SK-N-SH (cell line): ENCODE measurements at regions not wholly inside any gene's neighbourhood (a gene's known extent, or its start where the extent isn't known, plus 50 kb on each side); places are given as distances from the start of the nearest gene placed in this dataset.

Experiments used
- CTCF ChIA-PET: fragments of 300-600, 350-600 bp; formaldehyde crosslinking; extraction: SDS; loops from one replicate; lab custom pipeline; 2021; lab: Yijun Ruan, JAX
- POLR2A ChIA-PET: fragments of 350-600 bp; sonication (Branson Sonifier 250); formaldehyde crosslinking; extraction: SDS; loops from one replicate; lab custom pipeline; 2020; ENCODE audit warnings: antibody characterized with exemption, inconsistent platforms; lab: Yijun Ruan, JAX
- DNase-seq: peaks from one replicate; pipeline ENCODE4 v3.0.0; 2012
- H2AFZ ChIP-seq: fragments of 200-600 bp; sonication (generic); 2 replicates; pipeline ENCODE4 v1.8.1; 2016; ENCODE audit warnings: antibody characterized with exemption, mild to moderate bottlenecking, low read depth
- H3F3A ChIP-seq: fragments of 200-600 bp; sonication (generic); replicated peaks from 2 replicates; pipeline ENCODE3; 2016; ENCODE audit warnings: antibody characterized with exemption, mild to moderate bottlenecking; ENCODE audit not compliant: insufficient read depth
- H3K27ac ChIP-seq, 2 experiments: fragments of 200-500 bp in 1 of 2; fragments of 200-600 bp in 1 of 2; sonication (Bioruptor generic) in 1 of 2; sonication (generic), shearing (Covaris generic) in 1 of 2; 2 replicates each; pipeline versions ENCODE4 v1.5.1 to v1.6.1; 2014 to 2016; ENCODE audit warnings: low read depth in 2 of 2, inconsistent platforms in 1 of 2, low read length in 1 of 2, mild to moderate bottlenecking in 1 of 2, mixed read lengths in 1 of 2
- H3K27me3 ChIP-seq: fragments of 200-600 bp; sonication (generic), shearing (Covaris generic); 2 replicates; pipeline ENCODE4 v1.6.1; 2016; ENCODE audit warnings: mixed run types; ENCODE audit not compliant: insufficient read depth
- H3K36me3 ChIP-seq, 2 experiments: fragments of 200-500 bp in 1 of 2; fragments of 200-600 bp in 1 of 2; sonication (Bioruptor generic) in 1 of 2; sonication (generic) in 1 of 2; replicated peaks in 1 of 2; 2 replicates each; pipeline versions ENCODE3 to v1.5.1; 2014 to 2016; ENCODE audit warnings: low read length in 1 of 2, mild to moderate bottlenecking in 1 of 2; ENCODE audit not compliant: insufficient read depth in 2 of 2, control insufficient read depth in 1 of 2
- H3K4me1 ChIP-seq, 2 experiments: fragments of 200-500 bp in 1 of 2; fragments of 200-600 bp in 1 of 2; sonication (Bioruptor generic) in 1 of 2; sonication (generic), shearing (Covaris generic) in 1 of 2; 2 replicates each; pipeline versions ENCODE4 v1.5.1 to v1.6.1; 2014 to 2016; ENCODE audit warnings: low read depth in 1 of 2, low read length in 1 of 2, mixed run types in 1 of 2; ENCODE audit not compliant: insufficient read depth in 2 of 2, control insufficient read depth in 1 of 2
- H3K4me2 ChIP-seq: fragments of 200-600 bp; sonication (generic), shearing (Covaris generic); 2 replicates; pipeline ENCODE4 v1.6.1; 2017; ENCODE audit warnings: mixed run types
- H3K4me3 ChIP-seq, 2 experiments: fragments of 200-500 bp in 1 of 2; fragments of 200-600 bp in 1 of 2; sonication (Bioruptor generic) in 1 of 2; sonication (generic), shearing (Covaris generic) in 1 of 2; 2 replicates each; pipeline versions ENCODE4 v1.5.1 to v1.8.1; 2014 to 2016; ENCODE audit warnings: low read depth in 2 of 2, inconsistent platforms in 1 of 2, low read length in 1 of 2, mild to moderate bottlenecking in 1 of 2, mixed read lengths in 1 of 2, moderate library complexity in 1 of 2
- H3K79me2 ChIP-seq: fragments of 200-600 bp; sonication (generic); 2 replicates; pipeline ENCODE4 v1.8.1; 2017; ENCODE audit warnings: mild to moderate bottlenecking; ENCODE audit not compliant: insufficient read depth
- H3K9ac ChIP-seq: fragments of 200-600 bp; sonication (generic); 2 replicates; pipeline ENCODE4 v1.6.1; 2017; ENCODE audit warnings: mixed run types
- H3K9me2 ChIP-seq: fragments of 200-600 bp; sonication (generic); 2 replicates; pipeline ENCODE4 v1.6.1; 2017; ENCODE audit warnings: mixed run types
- H3K9me3 ChIP-seq: fragments of 200-600 bp; sonication (generic); 2 replicates; pipeline ENCODE4 v1.6.1; 2017; ENCODE audit warnings: mixed run types, mild to moderate bottlenecking, moderate library complexity
- H4K20me1 ChIP-seq: fragments of 200-600 bp; sonication (generic); 2 replicates; pipeline ENCODE4 v1.6.1; 2017; ENCODE audit warnings: mild to moderate bottlenecking, mixed run types; ENCODE audit not compliant: insufficient read depth
- EP300 ChIP-seq, 2 experiments: IDR thresholded peaks; 2 replicates each; pipeline versions ENCODE4 v1.4.0 to v1.6.1; 2012; ENCODE audit warnings: borderline replicate concordance in 1 of 2, low read depth in 1 of 2, low read length in 1 of 2
- FOSL2 ChIP-seq: IDR thresholded peaks from 2 replicates; pipeline ENCODE4 v1.4.0; 2012; ENCODE audit warnings: low read depth, mild to moderate bottlenecking, moderate library complexity, borderline replicate concordance
- FOXJ3 ChIP-seq: sonication (generic); formaldehyde crosslinking; IDR thresholded peaks from 2 replicates; pipeline ENCODE4 v1.5.1; 2020; ENCODE audit warnings: mild to moderate bottlenecking, missing genetic modification reagents
- FOXM1 ChIP-seq: IDR thresholded peaks from 2 replicates; pipeline ENCODE4 v1.4.0; 2012; ENCODE audit warnings: low read depth, mild to moderate bottlenecking
- GATA2 ChIP-seq: sonication (generic); formaldehyde crosslinking; IDR thresholded peaks from 2 replicates; pipeline ENCODE4 v1.5.0; 2020; ENCODE audit warnings: mild to moderate bottlenecking, missing genetic modification reagents
- JUND ChIP-seq: IDR thresholded peaks from 2 replicates; pipeline ENCODE4 v1.4.0; 2012
- MXI1 ChIP-seq: IDR thresholded peaks from 2 replicates; pipeline ENCODE4 v1.6.1; 2012; ENCODE audit warnings: mild to moderate bottlenecking, low read depth, low read length, improper control_type of control experiment
- NFIC ChIP-seq: IDR thresholded peaks from 2 replicates; pipeline ENCODE4 v1.4.0; 2012; ENCODE audit warnings: borderline replicate concordance
- RAD21 ChIP-seq: IDR thresholded peaks from 2 replicates; pipeline ENCODE4 v1.6.1; 2012; ENCODE audit warnings: mild to moderate bottlenecking, low read length
- RCOR1 ChIP-seq: fragments of 150-350 bp; IDR thresholded peaks from 2 replicates; pipeline ENCODE4 v1.6.1; 2017; ENCODE audit warnings: antibody characterized with exemption, low read length
- RFX5 ChIP-seq: IDR thresholded peaks from 2 replicates; pipeline ENCODE4 v1.6.1; 2012; ENCODE audit warnings: mild to moderate bottlenecking, improper control_type of control experiment, low read length
- SMC3 ChIP-seq: IDR thresholded peaks from 2 replicates; pipeline ENCODE4 v1.6.1; 2012; ENCODE audit warnings: low read depth, low read length, improper control_type of control experiment
- TAF1 ChIP-seq: IDR thresholded peaks from 2 replicates; pipeline ENCODE4 v1.6.1; 2012; ENCODE audit warnings: low read depth, mild to moderate bottlenecking, low read length, moderate library complexity, borderline replicate concordance
- TCF12 ChIP-seq: IDR thresholded peaks from 2 replicates; pipeline ENCODE4 v1.4.0; 2012
- YY1 ChIP-seq: IDR thresholded peaks from 2 replicates; pipeline ENCODE4 v1.4.0; 2012; ENCODE audit warnings: low read depth, mild to moderate bottlenecking
- WGBS: methylation state at CpG from one replicate; pipeline ENCODE4 v1.1.6; 2017; ENCODE audit warnings: low lambda C conversion rate; 5-methylcytosine and 5-hydroxymethylcytosine counted together
- TF ChIP-seq, protein P1 (sequence below): fragments of 150-350 bp; IDR thresholded peaks from 2 replicates; pipeline ENCODE4 v1.6.1; 2016; ENCODE audit warnings: mild to moderate bottlenecking, low read depth, low read length
- TF ChIP-seq, protein P2 (sequence below): IDR thresholded peaks from 2 replicates; pipeline ENCODE4 v1.4.0; 2012; ENCODE audit warnings: low read depth
- TF ChIP-seq, protein P3 (sequence below): IDR thresholded peaks from 2 replicates; pipeline ENCODE4 v1.4.0; 2012; ENCODE audit warnings: low read depth, borderline replicate concordance

DNA sequence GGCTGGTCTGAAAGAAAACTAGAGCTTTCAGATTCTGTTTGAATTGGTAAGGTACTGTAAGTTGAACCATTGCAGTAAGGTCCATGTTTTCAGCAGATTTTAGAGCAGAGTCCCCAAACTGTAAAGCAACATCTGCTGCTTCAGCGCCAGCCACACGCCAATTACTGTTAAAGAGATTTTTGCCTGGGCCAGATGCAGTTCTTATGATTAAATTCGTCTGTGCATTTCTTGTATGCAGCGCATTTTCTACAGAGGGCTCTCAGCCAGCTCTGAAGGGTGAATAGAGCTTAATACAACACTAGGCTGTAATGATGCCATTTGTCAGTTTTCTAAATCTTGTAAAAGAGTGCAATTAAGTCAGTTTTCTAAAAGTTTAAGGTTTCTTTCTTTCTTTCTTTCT, 246.3 kb downstream of the COX7C start:
- no peak overlapping the region for H3K4me2 ChIP-seq
- H3K4me1 ChIP-seq = no peaks in the 10 kb centered on the region; a peak in 1 of 4 replicates
- TF ChIP-seq TAF1 (no peak), RAD21 (no peak), FOSL2 (no peak), GATA2 (CRISPR knock-in tag) (no peak), EP300 (IDR thresholded peaks at IDR 0.05; ENCODE audit: borderline replicate concordance in 1 of 2, low read depth in 1 of 2, low read length in 1 of 2) (no peak), FOXM1 (no peak), FOXJ3 (CRISPR knock-in tag) (no peak), MXI1 (no peak), NFIC (no peak), RFX5 (no peak), JUND (no peak), YY1 (no peak), TCF12 (no peak), RCOR1 (no peak), SMC3 (no peak)
- TF ChIP-seq, protein P1, sequence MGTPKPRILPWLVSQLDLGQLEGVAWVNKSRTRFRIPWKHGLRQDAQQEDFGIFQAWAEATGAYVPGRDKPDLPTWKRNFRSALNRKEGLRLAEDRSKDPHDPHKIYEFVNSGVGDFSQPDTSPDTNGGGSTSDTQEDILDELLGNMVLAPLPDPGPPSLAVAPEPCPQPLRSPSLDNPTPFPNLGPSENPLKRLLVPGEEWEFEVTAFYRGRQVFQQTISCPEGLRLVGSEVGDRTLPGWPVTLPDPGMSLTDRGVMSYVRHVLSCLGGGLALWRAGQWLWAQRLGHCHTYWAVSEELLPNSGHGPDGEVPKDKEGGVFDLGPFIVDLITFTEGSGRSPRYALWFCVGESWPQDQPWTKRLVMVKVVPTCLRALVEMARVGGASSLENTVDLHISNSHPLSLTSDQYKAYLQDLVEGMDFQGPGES = no peak
- TF ChIP-seq, protein P2, sequence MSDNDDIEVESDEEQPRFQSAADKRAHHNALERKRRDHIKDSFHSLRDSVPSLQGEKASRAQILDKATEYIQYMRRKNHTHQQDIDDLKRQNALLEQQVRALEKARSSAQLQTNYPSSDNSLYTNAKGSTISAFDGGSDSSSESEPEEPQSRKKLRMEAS = no peak
- TF ChIP-seq, protein P3, sequence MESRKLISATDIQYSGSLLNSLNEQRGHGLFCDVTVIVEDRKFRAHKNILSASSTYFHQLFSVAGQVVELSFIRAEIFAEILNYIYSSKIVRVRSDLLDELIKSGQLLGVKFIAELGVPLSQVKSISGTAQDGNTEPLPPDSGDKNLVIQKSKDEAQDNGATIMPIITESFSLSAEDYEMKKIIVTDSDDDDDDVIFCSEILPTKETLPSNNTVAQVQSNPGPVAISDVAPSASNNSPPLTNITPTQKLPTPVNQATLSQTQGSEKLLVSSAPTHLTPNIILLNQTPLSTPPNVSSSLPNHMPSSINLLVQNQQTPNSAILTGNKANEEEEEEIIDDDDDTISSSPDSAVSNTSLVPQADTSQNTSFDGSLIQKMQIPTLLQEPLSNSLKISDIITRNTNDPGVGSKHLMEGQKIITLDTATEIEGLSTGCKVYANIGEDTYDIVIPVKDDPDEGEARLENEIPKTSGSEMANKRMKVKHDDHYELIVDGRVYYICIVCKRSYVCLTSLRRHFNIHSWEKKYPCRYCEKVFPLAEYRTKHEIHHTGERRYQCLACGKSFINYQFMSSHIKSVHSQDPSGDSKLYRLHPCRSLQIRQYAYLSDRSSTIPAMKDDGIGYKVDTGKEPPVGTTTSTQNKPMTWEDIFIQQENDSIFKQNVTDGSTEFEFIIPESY = no peak
- H2AFZ ChIP-seq = no peak overlapping the region
- no peak overlapping the region for H3K4me3 ChIP-seq
- H3K79me2 ChIP-seq = no peaks in the 10 kb centered on the region
- DNase-seq = peak; percentile 1
- ChIA-PET POLR2A (no interaction called here), CTCF (no interaction called here)
- no peak overlapping the region for H3K27ac ChIP-seq
- H3K9ac ChIP-seq = no peak overlapping the region
- no peaks in the 10 kb centered on the region for H3K9me3 ChIP-seq
- no peaks in the 10 kb centered on the region; the same call in 1 of the 2 replicates for H3K27me3 ChIP-seq
- no peaks in the 10 kb centered on the region for H3K9me2 ChIP-seq
- H3K36me3 ChIP-seq = no peaks in the 10 kb centered on the region
- H4K20me1 ChIP-seq = no peaks in the 10 kb centered on the region
- WGBS = 10% methylated on average over 4 of the region's 4 CpGs
- H3F3A ChIP-seq = no peaks in the 10 kb centered on the region
